22Rv1 (cell line): ENCODE measurements at regions not wholly inside any gene's neighbourhood (a gene's known extent, or its start where the extent isn't known, plus 50 kb on each side); places are given as distances from the start of the nearest gene placed in this dataset.

Experiments used
- ZFX ChIP-seq: fragments of 450-650 bp; IDR thresholded peaks from 2 replicates; pipeline ENCODE4 v1.6.1; 2017; ENCODE audit warnings: antibody characterized with exemption, borderline replicate concordance
- TF ChIP-seq, protein P1 (sequence below): fragments of 450-650 bp; IDR thresholded peaks from 2 replicates; pipeline ENCODE4 v1.5.1; 2017; ENCODE audit warnings: mild to moderate bottlenecking

- no peak for TF ChIP-seq ZFX
- TF ChIP-seq, protein P1, sequence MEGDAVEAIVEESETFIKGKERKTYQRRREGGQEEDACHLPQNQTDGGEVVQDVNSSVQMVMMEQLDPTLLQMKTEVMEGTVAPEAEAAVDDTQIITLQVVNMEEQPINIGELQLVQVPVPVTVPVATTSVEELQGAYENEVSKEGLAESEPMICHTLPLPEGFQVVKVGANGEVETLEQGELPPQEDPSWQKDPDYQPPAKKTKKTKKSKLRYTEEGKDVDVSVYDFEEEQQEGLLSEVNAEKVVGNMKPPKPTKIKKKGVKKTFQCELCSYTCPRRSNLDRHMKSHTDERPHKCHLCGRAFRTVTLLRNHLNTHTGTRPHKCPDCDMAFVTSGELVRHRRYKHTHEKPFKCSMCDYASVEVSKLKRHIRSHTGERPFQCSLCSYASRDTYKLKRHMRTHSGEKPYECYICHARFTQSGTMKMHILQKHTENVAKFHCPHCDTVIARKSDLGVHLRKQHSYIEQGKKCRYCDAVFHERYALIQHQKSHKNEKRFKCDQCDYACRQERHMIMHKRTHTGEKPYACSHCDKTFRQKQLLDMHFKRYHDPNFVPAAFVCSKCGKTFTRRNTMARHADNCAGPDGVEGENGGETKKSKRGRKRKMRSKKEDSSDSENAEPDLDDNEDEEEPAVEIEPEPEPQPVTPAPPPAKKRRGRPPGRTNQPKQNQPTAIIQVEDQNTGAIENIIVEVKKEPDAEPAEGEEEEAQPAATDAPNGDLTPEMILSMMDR: no peak
Observed at GRCh38 chr6:15088904-15089568, 156.8 kb upstream of the JARID2 start.
